ENCODE measurements at regions not wholly inside any gene's neighbourhood (a gene's known extent, or its start where the extent isn't known, plus 50 kb on each side); places are given as distances from the start of the nearest gene placed in this dataset.
"Not testable (repeated sequence)": the region's sequence is repeated elsewhere in the genome, so short reads cannot be mapped to it uniquely, and the experiment has no call there.

DNA sequence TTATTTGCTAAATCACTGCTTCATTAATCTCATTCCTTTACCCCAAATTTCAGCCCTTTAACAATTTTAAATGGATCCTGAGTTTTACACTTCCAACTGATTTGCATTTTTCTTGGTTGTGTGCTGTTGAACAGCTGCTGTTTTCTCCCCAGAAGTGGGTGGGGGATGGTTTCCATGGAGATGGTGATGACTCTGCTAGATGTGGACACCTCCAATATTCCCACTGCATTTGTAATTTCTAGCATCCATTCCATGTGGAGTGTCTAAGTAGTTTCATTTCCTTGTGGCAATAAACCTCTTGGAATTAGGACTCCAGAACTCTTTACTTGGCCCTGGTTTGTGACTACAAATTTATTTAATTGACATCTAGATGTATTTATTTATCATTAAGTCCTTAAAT, 330.4 kb downstream of the GBA3 start:
- intact Hi-C loops (cut with DNase I), result no loop called here
- no peaks in the 10 kb centered on the region for H3K4me1 ChIP-seq (ENCODE audit: control insufficient read depth in 2 of 3, insufficient read depth in 2 of 3, low read depth in 1 of 3, low read length in 3 of 3)
- FAIRE-seq (no peak), DNase-seq (no peak)
- H3K27me3 ChIP-seq (ENCODE audit: control insufficient read depth, insufficient read depth, low read length), result no peaks in the 10 kb centered on the region
- H3K9me3 ChIP-seq (ENCODE audit: control insufficient read depth in 2 of 3, insufficient read depth in 1 of 3, low read length in 3 of 3), result no peaks in the 10 kb centered on the region
- no peaks in the 10 kb centered on the region for H3K36me3 ChIP-seq (ENCODE audit: control insufficient read depth in 2 of 3, insufficient read depth in 3 of 3, low read length in 3 of 3)
- no peak overlapping the region for H3K4me3 ChIP-seq (ENCODE audit: low read length in 3 of 3)
- no peak overlapping the region for H3K9ac ChIP-seq (ENCODE audit: low read length in 3 of 3)
- TF ChIP-seq CTCF (IDR thresholded peaks at IDR 0.05; ENCODE audit: borderline replicate concordance, extremely low read depth, insufficient read depth), result no peak
- no peak overlapping the region for H3K27ac ChIP-seq (ENCODE audit: low read depth in 2 of 2, low read length in 2 of 2)

GRCh38 chr4:23022032-23022431, 329.3 kb downstream of the GBA3 start:
- no peaks in the 10 kb centered on the region for H3K9me3 ChIP-seq (ENCODE audit: control insufficient read depth in 2 of 3, insufficient read depth in 1 of 3, low read length in 3 of 3)

GRCh38 chr4:23021040-23021439, 328.3 kb downstream of the GBA3 start:
- intact Hi-C loops (cut with DNase I), result no loop called here
- no peaks in the 10 kb centered on the region for H3K27me3 ChIP-seq (ENCODE audit: control insufficient read depth, insufficient read depth, low read length)
- no peak for TF ChIP-seq CTCF (IDR thresholded peaks at IDR 0.05; ENCODE audit: borderline replicate concordance, extremely low read depth, insufficient read depth)
- no peak overlapping the region for H3K9ac ChIP-seq (ENCODE audit: low read length in 3 of 3)
- DNase-seq (no peak), FAIRE-seq (no peak)
- no peaks in the 10 kb centered on the region for H3K9me3 ChIP-seq (ENCODE audit: control insufficient read depth in 2 of 3, insufficient read depth in 1 of 3, low read length in 3 of 3)
- H3K4me3 ChIP-seq (ENCODE audit: low read length in 3 of 3), result no peak overlapping the region
- no peaks in the 10 kb centered on the region for H3K4me1 ChIP-seq (ENCODE audit: control insufficient read depth in 2 of 3, insufficient read depth in 2 of 3, low read depth in 1 of 3, low read length in 3 of 3)
- H3K27ac ChIP-seq (ENCODE audit: low read depth in 2 of 2, low read length in 2 of 2), result no peak overlapping the region
- no peaks in the 10 kb centered on the region for H3K36me3 ChIP-seq (ENCODE audit: control insufficient read depth in 2 of 3, insufficient read depth in 3 of 3, low read length in 3 of 3)

More at GRCh38 chr4:23022032-23022431, 329.3 kb downstream of the GBA3 start:
- Histone ChIP-seq H3K27me3 (ENCODE audit: control insufficient read depth, insufficient read depth, low read length) (no peaks in the 10 kb centered on the region), H3K4me3 (ENCODE audit: low read length in 3 of 3) (no peak overlapping the region), H3K27ac (ENCODE audit: low read depth in 2 of 2, low read length in 2 of 2) (no peak overlapping the region), H3K4me1 (ENCODE audit: control insufficient read depth in 2 of 3, insufficient read depth in 2 of 3, low read depth in 1 of 3, low read length in 3 of 3) (no peaks in the 10 kb centered on the region), H3K9ac (ENCODE audit: low read length in 3 of 3) (no peak overlapping the region), H3K36me3 (ENCODE audit: control insufficient read depth in 2 of 3, insufficient read depth in 3 of 3, low read length in 3 of 3) (no peaks in the 10 kb centered on the region)
- FAIRE-seq (no peak), DNase-seq (no peak)
- intact Hi-C loops (cut with DNase I), result no loop called here
- no peak for TF ChIP-seq CTCF (IDR thresholded peaks at IDR 0.05; ENCODE audit: borderline replicate concordance, extremely low read depth, insufficient read depth)

DNA sequence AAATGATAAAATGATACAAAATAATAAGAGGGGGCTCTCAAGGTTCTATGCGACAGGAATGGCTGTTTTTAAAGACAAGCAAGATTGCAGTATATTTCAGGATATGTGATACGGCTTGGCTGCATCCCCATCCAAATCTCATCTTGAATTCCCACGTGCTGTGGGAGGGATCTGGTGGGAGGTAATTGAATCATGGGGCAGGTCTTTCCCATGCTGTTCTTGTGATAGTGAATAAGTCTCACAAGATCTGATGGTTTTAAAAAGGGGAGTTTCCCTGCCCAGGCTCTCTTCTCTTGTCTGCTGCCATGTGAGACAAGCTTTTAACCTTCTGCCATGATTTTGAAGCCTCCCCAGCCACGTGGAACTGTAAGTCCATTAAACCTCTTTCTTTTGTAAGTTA, 327.7 kb downstream of the GBA3 start:
- intact Hi-C loops (cut with DNase I); FAIRE-seq; H3K9ac ChIP-seq (ENCODE audit: low read length in 3 of 3): not testable (repeated sequence)

More for the DNA sequence above, 327.7 kb downstream of the GBA3 start:
- not testable (repeated sequence) for H3K4me3 ChIP-seq (ENCODE audit: low read length in 3 of 3); H3K27ac ChIP-seq (ENCODE audit: low read depth in 2 of 2, low read length in 2 of 2); H3K27me3 ChIP-seq (ENCODE audit: control insufficient read depth, insufficient read depth, low read length); DNase-seq; H3K4me1 ChIP-seq (ENCODE audit: control insufficient read depth in 2 of 3, insufficient read depth in 2 of 3, low read depth in 1 of 3, low read length in 3 of 3); H3K36me3 ChIP-seq (ENCODE audit: control insufficient read depth in 2 of 3, insufficient read depth in 3 of 3, low read length in 3 of 3); H3K9me3 ChIP-seq (ENCODE audit: control insufficient read depth in 2 of 3, insufficient read depth in 1 of 3, low read length in 3 of 3)
